H1 (cell line): ENCODE measurements at regions not wholly inside any gene's neighbourhood (a gene's known extent, or its start where the extent isn't known, plus 50 kb on each side); places are given as distances from the start of the nearest gene placed in this dataset.
A peak's percentile ranks its signal among the peaks of the same experiment; 100 is the strongest.

Experiments used
- CTCF ChIA-PET: fragments of 300-600 bp; sonication (Branson Sonifier 250); formaldehyde crosslinking; loops from one replicate; lab custom pipeline; 2021; ENCODE audit not compliant: partially characterized antibody; lab: Charles Lee
- POLR2A ChIA-PET: fragments of 300-600 bp; sonication (Branson Sonifier 250); formaldehyde crosslinking; loops from one replicate; lab custom pipeline; 2021; ENCODE audit warnings: inconsistent platforms; ENCODE audit not compliant: partially characterized antibody; lab: Charles Lee
- DNase-seq, 2 experiments: peaks; one replicate each; pipeline versions ENCODE4 v3.0.0 to v3.0.0-alpha.2; 2010 to 2022; ENCODE audit warnings: low spot score in 2 of 2, low read depth in 1 of 2, mixed read lengths in 1 of 2
- FAIRE-seq: peaks from 2 replicates; lab custom pipeline; 2011; peaks lifted over from hg19 to GRCh38; lab: Jason Lieb, UNC
- H2AFZ ChIP-seq: 2 replicates; pipeline ENCODE4 v1.8.1; 2012; ENCODE audit warnings: low read length, inconsistent platforms
- H2AK5ac ChIP-seq: 2 replicates; pipeline ENCODE4 v1.6.1; 2013; ENCODE audit warnings: low read depth, low read length
- H2BK120ac ChIP-seq: replicated peaks from 2 replicates; pipeline ENCODE3; 2013; ENCODE audit warnings: low read depth, low read length, inconsistent platforms
- H2BK12ac ChIP-seq: 2 replicates; pipeline ENCODE4 v1.6.1; 2013; ENCODE audit warnings: low read depth, low read length
- H2BK15ac ChIP-seq: 2 replicates; pipeline ENCODE4 v1.6.1; 2013; ENCODE audit warnings: low read length
- H2BK20ac ChIP-seq: 2 replicates; pipeline ENCODE4 v1.6.1; 2013; ENCODE audit warnings: low read length
- H2BK5ac ChIP-seq: 2 replicates; pipeline ENCODE4 v1.6.1; 2013; ENCODE audit warnings: low read depth, low read length
- H3K14ac ChIP-seq: 2 replicates; pipeline ENCODE4 v1.6.1; 2013; ENCODE audit warnings: inconsistent platforms; ENCODE audit not compliant: insufficient read length
- H3K18ac ChIP-seq: 2 replicates; pipeline ENCODE4 v1.6.1; 2013; ENCODE audit warnings: low read length; ENCODE audit errors: extremely low read depth
- H3K23ac ChIP-seq: 2 replicates; pipeline ENCODE4 v1.6.1; 2013; ENCODE audit warnings: inconsistent platforms; ENCODE audit not compliant: insufficient read length
- H3K23me2 ChIP-seq: 2 replicates; pipeline ENCODE4 v1.6.1; 2013; ENCODE audit warnings: low read depth, low read length
- H3K27ac ChIP-seq: 2 replicates; pipeline ENCODE4 v1.6.1; 2011; ENCODE audit warnings: low read depth, low read length, inconsistent platforms
- H3K27me3 ChIP-seq, 4 experiments: replicated peaks in 1 of 4; 1 replicate in 1 of 4; 2 replicates in 3 of 4; pipeline versions ENCODE4 v1.6.1 to v1.8.1; 2011 to 2013; ENCODE audit warnings: low read length in 3 of 4, mild to moderate bottlenecking in 3 of 4, inconsistent platforms in 2 of 4, mixed read lengths in 2 of 4, moderate library complexity in 1 of 4; ENCODE audit not compliant: control insufficient read depth in 3 of 4, insufficient read depth in 3 of 4; ENCODE audit errors: extremely low read depth in 1 of 4
- H3K36me3 ChIP-seq, 4 experiments: 2 replicates each; pipeline versions ENCODE4 v1.6.1 to v1.8.1; 2011 to 2013; ENCODE audit warnings: mild to moderate bottlenecking in 4 of 4, low read length in 3 of 4, moderate library complexity in 2 of 4, control low read depth in 1 of 4, inconsistent platforms in 1 of 4; ENCODE audit not compliant: insufficient read depth in 4 of 4, control insufficient read depth in 2 of 4
- H3K4ac ChIP-seq: replicated peaks from 2 replicates; pipeline ENCODE3; 2013; ENCODE audit warnings: low read length, low read depth, mixed read lengths, inconsistent platforms; ENCODE audit not compliant: insufficient read length
- H3K4me1 ChIP-seq, 4 experiments: replicated peaks in 1 of 4; 1 replicate in 1 of 4; 2 replicates in 3 of 4; pipeline versions ENCODE4 v1.6.1 to v1.8.1; 2011 to 2013; ENCODE audit warnings: low read length in 3 of 4, inconsistent platforms in 2 of 4, mixed read lengths in 1 of 4; ENCODE audit not compliant: insufficient read depth in 4 of 4, control insufficient read depth in 3 of 4
- H3K4me2 ChIP-seq, 2 experiments: 2 replicates each; pipeline versions ENCODE4 v1.6.1 to v1.8.1; 2011 to 2013; ENCODE audit warnings: low read depth in 2 of 2, low read length in 2 of 2, control low read depth in 1 of 2, inconsistent platforms in 1 of 2, mild to moderate bottlenecking in 1 of 2; ENCODE audit not compliant: insufficient read depth in 1 of 2
- H3K4me3 ChIP-seq, 4 experiments: fragments of 200-600, 300-600 bp in 1 of 4; sonication (generic), shearing (Covaris generic), sonication (Bioruptor Twin) in 1 of 4; 2 replicates each; pipeline versions ENCODE4 v1.5.1 to v1.8.1; 2011 to 2016; ENCODE audit warnings: low read length in 4 of 4, low read depth in 3 of 4, control low read depth in 2 of 4, inconsistent platforms in 2 of 4, mild to moderate bottlenecking in 2 of 4, mixed read lengths in 1 of 4, moderate library complexity in 1 of 4; ENCODE audit not compliant: insufficient read depth in 2 of 4; ENCODE audit errors: extremely low read depth in 1 of 4
- H3K56ac ChIP-seq: replicated peaks from 2 replicates; pipeline ENCODE3; 2013; ENCODE audit warnings: low read depth, mild to moderate bottlenecking, mixed read lengths, low read length, inconsistent platforms; ENCODE audit not compliant: insufficient read length
- H3K79me1 ChIP-seq: 2 replicates; pipeline ENCODE4 v1.6.1; 2013; ENCODE audit warnings: low read depth, low read length, control low read depth
- H3K79me2 ChIP-seq, 2 experiments: 2 replicates each; pipeline versions ENCODE4 v1.6.1 to v1.8.1; 2012 to 2013; ENCODE audit warnings: low read length in 2 of 2, mild to moderate bottlenecking in 2 of 2, inconsistent platforms in 1 of 2; ENCODE audit not compliant: insufficient read depth in 2 of 2, control insufficient read depth in 1 of 2
- H3K9ac ChIP-seq, 4 experiments: replicated peaks in 1 of 4; 1 replicate in 1 of 4; 2 replicates in 3 of 4; pipeline versions ENCODE4 v1.6.1 to v1.8.1; 2011 to 2013; ENCODE audit warnings: low read depth in 3 of 4, low read length in 3 of 4, control low read depth in 2 of 4, mild to moderate bottlenecking in 2 of 4, moderate library complexity in 2 of 4, inconsistent platforms in 1 of 4; ENCODE audit errors: extremely low read depth in 1 of 4
- H3K9me3 ChIP-seq, 2 experiments: 2 replicates each; pipeline versions ENCODE4 v1.6.1 to v1.8.1; 2012 to 2013; ENCODE audit warnings: mild to moderate bottlenecking in 2 of 2, moderate library complexity in 2 of 2, control low read depth in 1 of 2, inconsistent platforms in 1 of 2, low read depth in 1 of 2, low read length in 1 of 2, mixed read lengths in 1 of 2; ENCODE audit not compliant: insufficient read depth in 2 of 2
- H4K20me1 ChIP-seq, 2 experiments: replicated peaks in 1 of 2; 2 replicates each; pipeline versions ENCODE3 to v1.8.1; 2011 to 2013; ENCODE audit warnings: inconsistent platforms in 2 of 2, low read length in 2 of 2, mild to moderate bottlenecking in 1 of 2; ENCODE audit not compliant: insufficient read depth in 2 of 2, control insufficient read depth in 1 of 2
- H4K5ac ChIP-seq: 2 replicates; pipeline ENCODE4 v1.6.1; 2013; ENCODE audit warnings: low read length, low read depth, mixed read lengths, inconsistent platforms; ENCODE audit not compliant: insufficient read length
- H4K8ac ChIP-seq: 2 replicates; pipeline ENCODE4 v1.8.0; 2013; ENCODE audit warnings: mild to moderate bottlenecking, moderate library complexity, low read length, inconsistent platforms; ENCODE audit not compliant: insufficient read depth; ENCODE audit errors: extremely low read depth
- H4K91ac ChIP-seq: replicated peaks from 2 replicates; pipeline ENCODE3; 2013; ENCODE audit warnings: low read length, mixed read lengths, inconsistent platforms; ENCODE audit not compliant: insufficient read length
- EZH2 ChIP-seq: fragments of 200-600 bp; sonication (generic); IDR thresholded peaks from 2 replicates; pipeline ENCODE4 v1.7.1; 2012; ENCODE audit warnings: low read depth, mild to moderate bottlenecking, moderate library complexity, low read length, inconsistent platforms; ENCODE audit not compliant: severe bottlenecking
- FOSL1 ChIP-seq: IDR thresholded peaks from 2 replicates; pipeline ENCODE4 v1.6.1; 2011; ENCODE audit warnings: mild to moderate bottlenecking, low read depth, low read length, moderate library complexity; ENCODE audit not compliant: insufficient read depth
- HDAC2 ChIP-seq, 2 experiments: fragments of 300-600 bp in 1 of 2; sonication (generic) in 1 of 2; IDR thresholded peaks; 2 replicates each; pipeline ENCODE4 v1.6.1; 2011 to 2012; ENCODE audit warnings: low read depth in 2 of 2, low read length in 2 of 2, mild to moderate bottlenecking in 2 of 2, moderate library complexity in 2 of 2, borderline replicate concordance in 1 of 2, inconsistent platforms in 1 of 2
- KDM1A ChIP-seq: fragments of 200-600, 300-600 bp; sonication (generic); IDR thresholded peaks from 2 replicates; pipeline ENCODE4 v1.7.1; 2016; ENCODE audit warnings: mild to moderate bottlenecking, low read length, borderline replicate concordance
- KDM4A ChIP-seq: IDR thresholded peaks from one replicate; pipeline ENCODE4 v1.7.1; 2012; ENCODE audit warnings: low read depth, mild to moderate bottlenecking, moderate library complexity, low read length, inconsistent platforms; ENCODE audit not compliant: severe bottlenecking
- MAFK ChIP-seq: IDR thresholded peaks from 2 replicates; pipeline ENCODE4 v1.6.1; 2012; ENCODE audit warnings: low read depth, mild to moderate bottlenecking, improper control_type of control experiment, low read length
- WGBS, 2 experiments: shearing (Covaris generic) in 1 of 2; methylation state at CpG; one replicate each; pipeline versions ENCODE4 v1.1.6 to v1.1.7; 2013 to 2015; ENCODE audit warnings: low lambda C conversion rate in 2 of 2, mixed read lengths in 2 of 2, inconsistent platforms in 1 of 2, low coverage in 1 of 2, missing lambda C conversion rate in 1 of 2; ENCODE audit not compliant: insufficient replicate concordance in 2 of 2, insufficient coverage in 1 of 2, insufficient read length in 1 of 2; ENCODE audit errors: extremely low coverage in 1 of 2, missing lambda C conversion rate in 1 of 2; 5-methylcytosine and 5-hydroxymethylcytosine counted together
- TF ChIP-seq, protein P1 (sequence below), 3 experiments: IDR thresholded peaks; 1 replicate in 2 of 3; 2 replicates in 1 of 3; pipeline versions ENCODE4 v1.5.1 to v1.6.1; 2011; ENCODE audit warnings: low read length in 3 of 3, mild to moderate bottlenecking in 3 of 3, inconsistent platforms in 2 of 3, low read depth in 1 of 3, moderate library complexity in 1 of 3; ENCODE audit not compliant: insufficient read depth in 1 of 3; ENCODE audit errors: control extremely low read depth in 1 of 3

GRCh38 chr14:62003701-62004100, 241.5 kb downstream of the SNAPC1 start:
- peak; percentile 42 for FAIRE-seq
- Histone ChIP-seq H4K8ac (no peak overlapping the region), H3K4me1 (no peaks in the 10 kb centered on the region; a peak in 1 of 7 replicates)

More at GRCh38 chr14:62003701-62004100, 241.5 kb downstream of the SNAPC1 start:
- Histone ChIP-seq H2AK5ac (no peak overlapping the region), H3K9ac (no peak overlapping the region), H3K27me3 (no peaks in the 10 kb centered on the region), H3K36me3 (no peaks in the 10 kb centered on the region), H2BK120ac (no peak overlapping the region), H3K23me2 (no peaks in the 10 kb centered on the region), H4K5ac (no peak overlapping the region), H2BK12ac (no peak overlapping the region), H2BK5ac (no peak overlapping the region), H3K4me2 (no peak overlapping the region), H3K14ac (no peak overlapping the region), H3K23ac (no peak overlapping the region), H3K18ac (no peak overlapping the region), H3K79me1 (no peaks in the 10 kb centered on the region), H2BK20ac (no peak overlapping the region), H3K79me2 (no peaks in the 10 kb centered on the region), H4K20me1 (no peaks in the 10 kb centered on the region), H3K4ac (no peak overlapping the region), H3K27ac (no peak overlapping the region), H2AFZ (no peak overlapping the region), H3K9me3 (no peaks in the 10 kb centered on the region), H4K91ac (no peak overlapping the region), H2BK15ac (no peak overlapping the region), H3K4me3 (no peak overlapping the region), H3K56ac (no peak overlapping the region)
- DNase-seq = no peak
- ChIA-PET CTCF (interaction anchor here (1.2 to 1.6 kb wide), 3 partner anchors 19 to 122 kb away, joined by 3 to 5 read pairs (median 3); no protein-coding TSS in a partner anchor), POLR2A (no interaction called here)
- TF ChIP-seq KDM1A = no peak
- no peak for TF ChIP-seq EZH2
- TF ChIP-seq, protein P1, sequence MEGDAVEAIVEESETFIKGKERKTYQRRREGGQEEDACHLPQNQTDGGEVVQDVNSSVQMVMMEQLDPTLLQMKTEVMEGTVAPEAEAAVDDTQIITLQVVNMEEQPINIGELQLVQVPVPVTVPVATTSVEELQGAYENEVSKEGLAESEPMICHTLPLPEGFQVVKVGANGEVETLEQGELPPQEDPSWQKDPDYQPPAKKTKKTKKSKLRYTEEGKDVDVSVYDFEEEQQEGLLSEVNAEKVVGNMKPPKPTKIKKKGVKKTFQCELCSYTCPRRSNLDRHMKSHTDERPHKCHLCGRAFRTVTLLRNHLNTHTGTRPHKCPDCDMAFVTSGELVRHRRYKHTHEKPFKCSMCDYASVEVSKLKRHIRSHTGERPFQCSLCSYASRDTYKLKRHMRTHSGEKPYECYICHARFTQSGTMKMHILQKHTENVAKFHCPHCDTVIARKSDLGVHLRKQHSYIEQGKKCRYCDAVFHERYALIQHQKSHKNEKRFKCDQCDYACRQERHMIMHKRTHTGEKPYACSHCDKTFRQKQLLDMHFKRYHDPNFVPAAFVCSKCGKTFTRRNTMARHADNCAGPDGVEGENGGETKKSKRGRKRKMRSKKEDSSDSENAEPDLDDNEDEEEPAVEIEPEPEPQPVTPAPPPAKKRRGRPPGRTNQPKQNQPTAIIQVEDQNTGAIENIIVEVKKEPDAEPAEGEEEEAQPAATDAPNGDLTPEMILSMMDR (IDR thresholded peaks at IDR 0.05; ENCODE audit: control extremely low read depth in 1 of 3, insufficient read depth in 1 of 3, low read depth in 1 of 3, low read length in 3 of 3) = no peak
- no peak for TF ChIP-seq HDAC2 (IDR thresholded peaks at IDR 0.05; ENCODE audit: borderline replicate concordance in 1 of 2, low read depth in 2 of 2, low read length in 2 of 2)
- TF ChIP-seq FOSL1 = no peak
- no peak for TF ChIP-seq KDM4A
- TF ChIP-seq MAFK = no peak
- 60% methylated on average over 2 of the region's 2 CpGs; no CpG with 5 or more reads in 1 of the 2 experiments for WGBS, 2 experiments
